ENCODE measurements at regions not wholly inside any gene's neighbourhood (a gene's known extent, or its start where the extent isn't known, plus 50 kb on each side); places are given as distances from the start of the nearest gene placed in this dataset.

- Histone ChIP-seq H3K36me3 (ENCODE audit: low read depth, missing control alignments) (no peaks in the 10 kb centered on the region), H3K27me3 (no peaks in the 10 kb centered on the region), H3K4me3 (no peak overlapping the region), H3K27ac (no peak overlapping the region), H3K9me3 (no peaks in the 10 kb centered on the region), H3K4me1 (peaks cover 8% of the 10 kb centered on the region)
- 90 to 94% methylated on average over 16 of the region's 16 CpGs for WGBS, 2 donors
- no peak for DNase-seq
- no peak for TF ChIP-seq CTCF (IDR thresholded peaks at IDR 0.05)
- TF ChIP-seq POLR2A (IDR thresholded peaks at IDR 0.05): no peak
- intact Hi-C loops (cut with DNase I; ENCODE audit: low total_unique reads): no loop called here
Measured at GRCh38 chr10:78765726-78766335, 302.9 kb upstream of the ZMIZ1 start.

- WGBS, 2 donors: 92 to 98% methylated on average over 4 of the region's 4 CpGs
Measured at GRCh38 chr10:78766603-78767002, 302.2 kb upstream of the ZMIZ1 start.

DNA sequence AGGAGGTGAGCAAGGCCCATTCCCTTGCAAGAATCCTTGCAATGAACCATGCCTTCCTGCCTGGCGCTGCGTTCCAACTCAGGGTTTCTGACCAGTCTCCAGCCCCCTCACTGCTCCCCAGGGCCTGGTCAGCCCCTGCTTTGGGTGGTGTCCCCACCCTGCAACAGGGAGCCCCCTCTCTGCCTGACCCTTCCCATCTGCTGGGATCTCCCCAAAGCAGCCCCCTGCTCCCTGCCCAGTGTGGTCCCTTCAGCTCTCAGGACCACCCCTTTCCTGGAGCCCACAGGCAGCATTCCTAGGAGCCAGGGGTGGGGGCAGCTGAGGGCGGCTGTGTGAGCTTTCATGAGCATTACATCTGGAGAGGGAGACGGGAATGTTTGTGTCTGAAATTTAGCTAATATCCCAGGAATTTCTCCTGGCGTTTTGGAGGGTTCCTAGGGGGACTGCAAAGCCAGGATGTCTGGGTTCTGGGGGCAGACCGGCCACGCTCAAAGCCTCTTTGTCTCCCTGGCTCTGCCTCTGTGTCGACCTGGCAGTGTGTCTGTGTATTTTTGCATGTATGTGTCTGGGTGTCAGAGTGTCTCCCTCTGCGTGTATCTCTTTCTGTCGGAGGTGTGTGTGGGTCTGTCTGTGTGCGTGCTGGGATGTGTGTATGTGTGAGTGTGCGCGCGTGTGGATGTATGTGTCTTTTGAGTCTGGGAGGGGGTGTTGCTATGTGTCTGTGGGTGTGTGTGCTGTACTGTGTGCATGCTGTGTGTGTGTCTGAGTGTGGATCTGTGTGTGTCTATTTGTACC lies 300.5 kb upstream of the ZMIZ1 start:
- no peaks in the 10 kb centered on the region for H3K36me3 ChIP-seq (ENCODE audit: low read depth, missing control alignments)
- no peak for DNase-seq
- no peak overlapping the region for H3K27ac ChIP-seq
- TF ChIP-seq CTCF (IDR thresholded peaks at IDR 0.05) (no peak), POLR2A (IDR thresholded peaks at IDR 0.05) (no peak)
- WGBS, 2 donors: 73 to 82% methylated on average over 12 to 14 of the region's 14 CpGs
- no peaks in the 10 kb centered on the region for H3K27me3 ChIP-seq
- H3K4me3 ChIP-seq: no peak overlapping the region
- no peaks in the 10 kb centered on the region for H3K9me3 ChIP-seq
- H3K4me1 ChIP-seq: peaks cover 22% of the 10 kb centered on the region
- intact Hi-C loops (cut with DNase I; ENCODE audit: low total_unique reads): no loop called here

More at GRCh38 chr10:78766603-78767002, 302.2 kb upstream of the ZMIZ1 start:
- Histone ChIP-seq H3K4me3 (no peak overlapping the region), H3K4me1 (peaks cover 13% of the 10 kb centered on the region), H3K9me3 (no peaks in the 10 kb centered on the region), H3K36me3 (ENCODE audit: low read depth, missing control alignments) (no peaks in the 10 kb centered on the region), H3K27ac (no peak overlapping the region), H3K27me3 (no peaks in the 10 kb centered on the region)
- no peak for DNase-seq
- TF ChIP-seq POLR2A (IDR thresholded peaks at IDR 0.05) (no peak), CTCF (IDR thresholded peaks at IDR 0.05) (no peak)
- intact Hi-C loops (cut with DNase I; ENCODE audit: low total_unique reads): no loop called here

DNA sequence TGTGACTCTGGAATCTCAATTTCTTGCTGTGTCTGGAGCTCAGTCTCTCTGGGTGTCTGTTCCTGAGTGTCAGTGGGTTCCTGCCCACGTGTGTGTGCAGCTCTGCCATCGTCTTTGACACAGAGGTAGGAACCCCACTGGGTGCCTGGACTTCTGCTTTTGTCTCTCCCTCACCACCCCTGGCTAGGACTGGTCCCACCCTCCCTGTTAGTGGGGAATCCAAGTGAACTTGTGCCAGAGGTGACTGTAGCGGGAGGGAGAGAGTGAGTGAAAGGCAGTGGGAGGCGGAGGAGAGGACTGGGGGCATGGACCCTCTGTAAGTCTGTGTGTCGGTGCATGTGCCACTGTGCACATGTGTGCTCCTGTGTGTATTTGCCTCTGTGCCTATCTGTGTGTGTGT lies 299.9 kb upstream of the ZMIZ1 start:
- intact Hi-C loops (cut with DNase I; ENCODE audit: low total_unique reads): no loop called here
- no peak for TF ChIP-seq POLR2A (IDR thresholded peaks at IDR 0.05)
- TF ChIP-seq CTCF (IDR thresholded peaks at IDR 0.05): no peak
- DNase-seq: no peak
- Histone ChIP-seq H3K36me3 (ENCODE audit: low read depth, missing control alignments) (no peaks in the 10 kb centered on the region), H3K4me3 (no peak overlapping the region), H3K27ac (no peak overlapping the region), H3K27me3 (no peaks in the 10 kb centered on the region), H3K9me3 (no peaks in the 10 kb centered on the region), H3K4me1 (peaks cover 18% of the 10 kb centered on the region)
- WGBS, 2 donors: 79 to 87% methylated on average over 4 of the region's 5 CpGs

Measured in testis (tissue), 2 donors.